Fibroblast of lung (primary cell): ENCODE measurements at regions not wholly inside any gene's neighbourhood (a gene's known extent, or its start where the extent isn't known, plus 50 kb on each side); places are given as distances from the start of the nearest gene placed in this dataset.

ENCODE experiments used
- EZH2 ChIP-seq: IDR thresholded peaks from 2 replicates; pipeline ENCODE4 v1.5.1; 2012; ENCODE audit warnings: low read length, control low read depth, mild to moderate bottlenecking; ENCODE audit errors: missing control alignments
- TF ChIP-seq, protein P1 (sequence below), 2 donors: IDR thresholded peaks in 1 of 2; conservative IDR thresholded peaks in 1 of 2; 1 replicate in 1 of 2; 2 replicates in 1 of 2; pipeline ENCODE4 v1.5.1; 2011 to 2012; ENCODE audit warnings: low read length in 2 of 2, control low read depth in 1 of 2, inconsistent platforms in 1 of 2, low read depth in 1 of 2, mild to moderate bottlenecking in 1 of 2

DNA sequence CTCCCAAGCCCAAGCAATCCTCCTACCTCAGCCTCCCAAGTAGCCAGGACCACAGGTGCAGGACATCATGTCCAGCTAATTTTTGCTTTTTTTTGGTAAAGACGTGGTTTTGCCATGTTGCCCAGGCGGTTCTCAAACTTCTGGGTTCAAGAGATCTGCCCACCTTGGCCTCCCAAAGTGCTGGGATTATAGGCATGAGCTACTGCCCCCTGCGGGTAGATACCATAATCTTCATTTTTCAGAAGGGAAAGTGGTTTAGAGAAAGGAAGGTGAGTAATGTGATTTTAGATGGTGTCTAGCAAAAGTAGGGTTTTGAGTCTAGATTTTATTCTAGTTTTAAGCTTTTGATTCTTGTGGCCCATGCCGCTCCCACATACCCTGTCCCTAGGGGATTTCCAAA lies 205.3 kb upstream of the CLNK start:
- TF ChIP-seq EZH2 = no peak
- TF ChIP-seq, protein P1, sequence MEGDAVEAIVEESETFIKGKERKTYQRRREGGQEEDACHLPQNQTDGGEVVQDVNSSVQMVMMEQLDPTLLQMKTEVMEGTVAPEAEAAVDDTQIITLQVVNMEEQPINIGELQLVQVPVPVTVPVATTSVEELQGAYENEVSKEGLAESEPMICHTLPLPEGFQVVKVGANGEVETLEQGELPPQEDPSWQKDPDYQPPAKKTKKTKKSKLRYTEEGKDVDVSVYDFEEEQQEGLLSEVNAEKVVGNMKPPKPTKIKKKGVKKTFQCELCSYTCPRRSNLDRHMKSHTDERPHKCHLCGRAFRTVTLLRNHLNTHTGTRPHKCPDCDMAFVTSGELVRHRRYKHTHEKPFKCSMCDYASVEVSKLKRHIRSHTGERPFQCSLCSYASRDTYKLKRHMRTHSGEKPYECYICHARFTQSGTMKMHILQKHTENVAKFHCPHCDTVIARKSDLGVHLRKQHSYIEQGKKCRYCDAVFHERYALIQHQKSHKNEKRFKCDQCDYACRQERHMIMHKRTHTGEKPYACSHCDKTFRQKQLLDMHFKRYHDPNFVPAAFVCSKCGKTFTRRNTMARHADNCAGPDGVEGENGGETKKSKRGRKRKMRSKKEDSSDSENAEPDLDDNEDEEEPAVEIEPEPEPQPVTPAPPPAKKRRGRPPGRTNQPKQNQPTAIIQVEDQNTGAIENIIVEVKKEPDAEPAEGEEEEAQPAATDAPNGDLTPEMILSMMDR (conservative IDR thresholded peaks at IDR 0.05 in 1 of 2, IDR thresholded peaks at IDR 0.05 in 1 of 2; ENCODE audit: low read depth in 1 of 2, low read length in 2 of 2) = no peak
